ENCODE measurements at regions not wholly inside any gene's neighbourhood (a gene's known extent, or its start where the extent isn't known, plus 50 kb on each side); places are given as distances from the start of the nearest gene placed in this dataset.

GRCh38 chr3:117252651-117253050, 543.1 kb downstream of the TUSC7 start:
- Histone ChIP-seq H3K27me3 (replicated peaks in 1 of 4; ENCODE audit: control insufficient read depth in 3 of 4, extremely low read depth in 1 of 4, insufficient read depth in 3 of 4, low read length in 3 of 4) (no peaks in the 10 kb centered on the region), H4K5ac (ENCODE audit: insufficient read length, low read depth, low read length) (no peak overlapping the region), H2BK15ac (ENCODE audit: low read length) (no peak overlapping the region), H3K4me3 (ENCODE audit: extremely low read depth in 1 of 4, insufficient read depth in 2 of 4, low read depth in 3 of 4, low read length in 4 of 4) (no peak overlapping the region), H3K36me3 (ENCODE audit: control insufficient read depth in 2 of 4, insufficient read depth in 4 of 4, low read length in 3 of 4) (no peaks in the 10 kb centered on the region), H2BK120ac (replicated peaks; ENCODE audit: low read depth, low read length) (no peak overlapping the region), H3K79me2 (ENCODE audit: control insufficient read depth in 1 of 2, insufficient read depth in 2 of 2, low read length in 2 of 2) (no peaks in the 10 kb centered on the region), H3K27ac (ENCODE audit: low read depth, low read length) (no peak overlapping the region), H3K9ac (replicated peaks in 1 of 4; ENCODE audit: extremely low read depth in 1 of 4, low read depth in 3 of 4, low read length in 3 of 4) (no peak overlapping the region), H3K4me2 (ENCODE audit: insufficient read depth in 1 of 2, low read depth in 2 of 2, low read length in 2 of 2) (no peak overlapping the region), H3K56ac (replicated peaks; ENCODE audit: insufficient read length, low read depth, low read length) (no peak overlapping the region), H4K91ac (replicated peaks; ENCODE audit: insufficient read length, low read length) (no peak overlapping the region), H2AFZ (ENCODE audit: low read length) (no peak overlapping the region), H3K9me3 (ENCODE audit: insufficient read depth in 2 of 2, low read depth in 1 of 2, low read length in 1 of 2) (no peaks in the 10 kb centered on the region), H3K18ac (ENCODE audit: extremely low read depth, low read length) (no peak overlapping the region), H3K4me1 (replicated peaks in 1 of 4; ENCODE audit: control insufficient read depth in 3 of 4, insufficient read depth in 4 of 4, low read length in 3 of 4) (no peaks in the 10 kb centered on the region), H2BK5ac (ENCODE audit: low read depth, low read length) (no peak overlapping the region), H4K20me1 (replicated peaks in 1 of 2; ENCODE audit: control insufficient read depth in 1 of 2, insufficient read depth in 2 of 2, low read length in 2 of 2) (no peaks in the 10 kb centered on the region), H4K8ac (ENCODE audit: extremely low read depth, insufficient read depth, low read length) (no peak overlapping the region), H3K23me2 (ENCODE audit: low read depth, low read length) (no peaks in the 10 kb centered on the region), H2BK12ac (ENCODE audit: low read depth, low read length) (no peak overlapping the region), H3K79me1 (ENCODE audit: low read depth, low read length) (no peaks in the 10 kb centered on the region), H3K4ac (replicated peaks; ENCODE audit: insufficient read length, low read depth, low read length) (no peak overlapping the region), H2BK20ac (ENCODE audit: low read length) (no peak overlapping the region), H2AK5ac (ENCODE audit: low read depth, low read length) (no peak overlapping the region), H3K23ac (ENCODE audit: insufficient read length) (no peak overlapping the region), H3K14ac (ENCODE audit: insufficient read length) (no peak overlapping the region)
- DNase-seq (ENCODE audit: low read depth in 1 of 2, low spot score in 2 of 2) = no peak
- TF ChIP-seq SAP30 (IDR thresholded peaks at IDR 0.05; ENCODE audit: insufficient read depth, insufficient replicate concordance, low read length) (no peak), RNF2 (IDR thresholded peaks at IDR 0.05; ENCODE audit: borderline replicate concordance, low read depth, low read length, missing control alignments, poor library complexity, severe bottlenecking) (no peak), SRF (IDR thresholded peaks at IDR 0.05; ENCODE audit: low read depth, low read length) (no peak), SP4 (IDR thresholded peaks at IDR 0.05; ENCODE audit: low read length) (no peak), HDAC6 (IDR thresholded peaks at IDR 0.05; ENCODE audit: low read depth, low read length) (no peak)
- CTCF ChIA-PET (ENCODE audit: partially characterized antibody) = interaction anchor here (1.1 to 1.6 kb wide), 2 partner anchors 59 to 273 kb away, joined by 3 to 5 read pairs; no protein-coding TSS in a partner anchor
- POLR2A ChIA-PET (ENCODE audit: partially characterized antibody) = no interaction called here
- no peak for FAIRE-seq
